ENCODE measurements at regions not wholly inside any gene's neighbourhood (a gene's known extent, or its start where the extent isn't known, plus 50 kb on each side); places are given as distances from the start of the nearest gene placed in this dataset.

- no peak for FAIRE-seq
- no peak for DNase-seq (ENCODE audit: insufficient read length)
- TF ChIP-seq TAF1 (IDR thresholded peaks at IDR 0.05; ENCODE audit: borderline replicate concordance, low read depth, low read length) (no peak), POLR2A (IDR thresholded peaks at IDR 0.05; ENCODE audit: low read depth, low read length) (no peak), POLR2AphosphoS5 (IDR thresholded peaks at IDR 0.05; ENCODE audit: low read depth, low read length) (no peak)
Measured at GRCh38 chr7:16207321-16207720, 214.0 kb downstream of the CRPPA start.

- FAIRE-seq = no peak
- no peak for DNase-seq (ENCODE audit: insufficient read length)
- TF ChIP-seq POLR2AphosphoS5 (IDR thresholded peaks at IDR 0.05; ENCODE audit: low read depth, low read length) = no peak
- no peak for TF ChIP-seq POLR2A (IDR thresholded peaks at IDR 0.05; ENCODE audit: low read depth, low read length)
- no peak for TF ChIP-seq TAF1 (IDR thresholded peaks at IDR 0.05; ENCODE audit: borderline replicate concordance, low read depth, low read length)
Measured at GRCh38 chr7:16205466-16205865, 215.9 kb downstream of the CRPPA start.

- DNase-seq (ENCODE audit: insufficient read length) (no peak), FAIRE-seq (no peak)
- TF ChIP-seq POLR2A (IDR thresholded peaks at IDR 0.05; ENCODE audit: low read depth, low read length) = no peak
- no peak for TF ChIP-seq TAF1 (IDR thresholded peaks at IDR 0.05; ENCODE audit: borderline replicate concordance, low read depth, low read length)
- TF ChIP-seq POLR2AphosphoS5 (IDR thresholded peaks at IDR 0.05; ENCODE audit: low read depth, low read length) = no peak
Measured at GRCh38 chr7:16204953-16205352, 216.4 kb downstream of the CRPPA start.

- DNase-seq (ENCODE audit: insufficient read length) = no peak
- FAIRE-seq = no peak
- no peak for TF ChIP-seq POLR2AphosphoS5 (IDR thresholded peaks at IDR 0.05; ENCODE audit: low read depth, low read length)
- TF ChIP-seq POLR2A (IDR thresholded peaks at IDR 0.05; ENCODE audit: low read depth, low read length) = no peak
Measured at GRCh38 chr7:16203065-16203464, 218.3 kb downstream of the CRPPA start.

- FAIRE-seq = no peak
- DNase-seq (ENCODE audit: insufficient read length) = no peak
- no peak for TF ChIP-seq TAF1 (IDR thresholded peaks at IDR 0.05; ENCODE audit: borderline replicate concordance, low read depth, low read length)
- TF ChIP-seq POLR2A (IDR thresholded peaks at IDR 0.05; ENCODE audit: low read depth, low read length) = no peak
- TF ChIP-seq POLR2AphosphoS5 (IDR thresholded peaks at IDR 0.05; ENCODE audit: low read depth, low read length) = no peak
Measured at GRCh38 chr7:16202303-16202702, 219.0 kb downstream of the CRPPA start.

GRCh38 chr7:16200591-16200990 is 220.7 kb downstream of the CRPPA start:
- TF ChIP-seq POLR2AphosphoS5 (IDR thresholded peaks at IDR 0.05; ENCODE audit: low read depth, low read length) (no peak), POLR2A (IDR thresholded peaks at IDR 0.05; ENCODE audit: low read depth, low read length) (no peak), TAF1 (IDR thresholded peaks at IDR 0.05; ENCODE audit: borderline replicate concordance, low read depth, low read length) (no peak)
- DNase-seq (ENCODE audit: insufficient read length) (no peak), FAIRE-seq (no peak)

- no peak for FAIRE-seq
- DNase-seq (ENCODE audit: insufficient read length) = no peak
- TF ChIP-seq POLR2A (IDR thresholded peaks at IDR 0.05; ENCODE audit: low read depth, low read length) (no peak), TAF1 (IDR thresholded peaks at IDR 0.05; ENCODE audit: borderline replicate concordance, low read depth, low read length) (no peak), POLR2AphosphoS5 (IDR thresholded peaks at IDR 0.05; ENCODE audit: low read depth, low read length) (no peak)
Measured at GRCh38 chr7:16193631-16194030, 227.7 kb downstream of the CRPPA start.

GRCh38 chr7:16189026-16189715 is 232.2 kb downstream of the CRPPA start:
- no peak for FAIRE-seq
- no peak for DNase-seq (ENCODE audit: insufficient read length)
- no peak for TF ChIP-seq POLR2A (IDR thresholded peaks at IDR 0.05; ENCODE audit: low read depth, low read length)
- no peak for TF ChIP-seq TAF1 (IDR thresholded peaks at IDR 0.05; ENCODE audit: borderline replicate concordance, low read depth, low read length)
- no peak for TF ChIP-seq POLR2AphosphoS5 (IDR thresholded peaks at IDR 0.05; ENCODE audit: low read depth, low read length)

GRCh38 chr7:16187131-16187530 is 234.2 kb downstream of the CRPPA start:
- TF ChIP-seq TAF1 (IDR thresholded peaks at IDR 0.05; ENCODE audit: borderline replicate concordance, low read depth, low read length) (no peak), POLR2A (IDR thresholded peaks at IDR 0.05; ENCODE audit: low read depth, low read length) (no peak), POLR2AphosphoS5 (IDR thresholded peaks at IDR 0.05; ENCODE audit: low read depth, low read length) (no peak)
- FAIRE-seq (no peak), DNase-seq (ENCODE audit: insufficient read length) (no peak)

GRCh38 chr7:16178585-16178984 is 242.8 kb downstream of the CRPPA start:
- no peak for FAIRE-seq
- no peak for TF ChIP-seq TAF1 (IDR thresholded peaks at IDR 0.05; ENCODE audit: borderline replicate concordance, low read depth, low read length)
- TF ChIP-seq POLR2A (IDR thresholded peaks at IDR 0.05; ENCODE audit: low read depth, low read length) = no peak
- TF ChIP-seq POLR2AphosphoS5 (IDR thresholded peaks at IDR 0.05; ENCODE audit: low read depth, low read length) = no peak
- DNase-seq (ENCODE audit: insufficient read length) = no peak

GRCh38 chr7:16178092-16178491 is 243.2 kb downstream of the CRPPA start:
- FAIRE-seq (no peak), DNase-seq (ENCODE audit: insufficient read length) (no peak)
- TF ChIP-seq TAF1 (IDR thresholded peaks at IDR 0.05; ENCODE audit: borderline replicate concordance, low read depth, low read length) (no peak), POLR2AphosphoS5 (IDR thresholded peaks at IDR 0.05; ENCODE audit: low read depth, low read length) (no peak), POLR2A (IDR thresholded peaks at IDR 0.05; ENCODE audit: low read depth, low read length) (no peak)

- DNase-seq (ENCODE audit: insufficient read length) (no peak), FAIRE-seq (no peak)
- no peak for TF ChIP-seq POLR2A (IDR thresholded peaks at IDR 0.05; ENCODE audit: low read depth, low read length)
- TF ChIP-seq POLR2AphosphoS5 (IDR thresholded peaks at IDR 0.05; ENCODE audit: low read depth, low read length) = no peak
- no peak for TF ChIP-seq TAF1 (IDR thresholded peaks at IDR 0.05; ENCODE audit: borderline replicate concordance, low read depth, low read length)
Measured at GRCh38 chr7:16174253-16174652, 247.1 kb downstream of the CRPPA start.

Measured in GM12892 (cell line).